ENCODE measurements at regions not wholly inside any gene's neighbourhood (a gene's known extent, or its start where the extent isn't known, plus 50 kb on each side); places are given as distances from the start of the nearest gene placed in this dataset.

DNA sequence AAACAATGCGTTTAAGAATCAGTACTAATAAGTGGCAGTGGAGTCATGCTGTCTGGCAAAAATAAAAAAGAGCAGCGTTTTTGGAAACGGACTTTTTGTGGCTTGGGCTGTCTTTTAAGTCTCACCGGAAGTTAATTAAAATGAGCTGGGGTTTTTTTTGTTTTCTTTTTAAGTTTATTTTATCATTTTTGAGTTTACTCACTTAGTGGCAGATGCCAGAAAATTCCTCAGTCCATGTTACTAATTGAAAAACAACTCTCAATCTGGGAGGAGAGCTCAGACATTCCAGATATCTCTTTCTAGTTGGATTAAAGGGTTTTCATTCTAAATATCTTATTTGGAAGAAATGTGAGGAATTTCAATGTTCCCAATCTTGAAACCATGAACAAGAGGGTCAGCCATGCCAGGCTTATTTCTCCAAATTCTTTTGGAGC lies 133.8 kb upstream of the AGR3 start:
- ATAC-seq = no peak
- FAIRE-seq = no peak
- POLR2A ChIA-PET = no interaction called here

GRCh38 chr7:17016402-17017010 lies 134.7 kb upstream of the AGR3 start:
- Histone ChIP-seq H3K27ac (no peak overlapping the region), H3K4me1 (no peaks in the 10 kb centered on the region; the same call in 2 of the 3 replicates), H3K4me2 (no peak overlapping the region), H3K9me3 (no peaks in the 10 kb centered on the region), H3K4me3 (no peak overlapping the region)
- FAIRE-seq (no peak), ATAC-seq (no peak), DNase-seq (ENCODE audit: low read depth in 1 of 2, low spot score in 1 of 2) (no peak)
- CTCF ChIA-PET = no interaction called here
- POLR2A ChIA-PET = no interaction called here
- WGBS (ENCODE audit: missing lambda C conversion rate) = 100% methylated on average over 2 of the region's 2 CpGs
- TF ChIP-seq MYC (IDR thresholded peaks at IDR 0.05; ENCODE audit: borderline replicate concordance, low read length) (no peak), KDM1A (IDR thresholded peaks at IDR 0.05; ENCODE audit: low read depth) (no peak), KDM5A (IDR thresholded peaks at IDR 0.05) (no peak), HOXA7 (CRISPR knock-in tag; IDR thresholded peaks at IDR 0.05) (no peak), GATA3 (IDR thresholded peaks at IDR 0.05; ENCODE audit: borderline replicate concordance) (no peak), FOXS1 (CRISPR knock-in tag; IDR thresholded peaks at IDR 0.05) (no peak), MAZ (IDR thresholded peaks at IDR 0.05; ENCODE audit: borderline replicate concordance, low read depth, low read length) (no peak), ZSCAN20 (CRISPR knock-in tag; IDR thresholded peaks at IDR 0.05) (no peak), RNF2 (IDR thresholded peaks at IDR 0.05; ENCODE audit: borderline replicate concordance, low read depth) (no peak), CBX8 (IDR thresholded peaks at IDR 0.05) (no peak), RARB (CRISPR knock-in tag; IDR thresholded peaks at IDR 0.05) (no peak), HOXB13 (CRISPR knock-in tag; IDR thresholded peaks at IDR 0.05; ENCODE audit: low read depth) (no peak), RAD21 (conservative IDR thresholded peaks at IDR 0.05 in 1 of 2, IDR thresholded peaks at IDR 0.05 in 1 of 2) (no peak)
- TF ChIP-seq, protein P1, sequence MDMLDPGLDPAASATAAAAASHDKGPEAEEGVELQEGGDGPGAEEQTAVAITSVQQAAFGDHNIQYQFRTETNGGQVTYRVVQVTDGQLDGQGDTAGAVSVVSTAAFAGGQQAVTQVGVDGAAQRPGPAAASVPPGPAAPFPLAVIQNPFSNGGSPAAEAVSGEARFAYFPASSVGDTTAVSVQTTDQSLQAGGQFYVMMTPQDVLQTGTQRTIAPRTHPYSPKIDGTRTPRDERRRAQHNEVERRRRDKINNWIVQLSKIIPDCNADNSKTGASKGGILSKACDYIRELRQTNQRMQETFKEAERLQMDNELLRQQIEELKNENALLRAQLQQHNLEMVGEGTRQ (IDR thresholded peaks at IDR 0.05) = no peak
- TF ChIP-seq, protein P2, sequence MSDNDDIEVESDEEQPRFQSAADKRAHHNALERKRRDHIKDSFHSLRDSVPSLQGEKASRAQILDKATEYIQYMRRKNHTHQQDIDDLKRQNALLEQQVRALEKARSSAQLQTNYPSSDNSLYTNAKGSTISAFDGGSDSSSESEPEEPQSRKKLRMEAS (IDR thresholded peaks at IDR 0.05) = no peak

More for the DNA sequence above, 133.8 kb upstream of the AGR3 start:
- Histone ChIP-seq H3K4me3 (no peak overlapping the region), H3K4me1 (no peaks in the 10 kb centered on the region), H3K9me3 (no peaks in the 10 kb centered on the region), H3K27ac (no peak overlapping the region), H3K4me2 (no peak overlapping the region)
- no peak for DNase-seq (ENCODE audit: low read depth in 1 of 2, low spot score in 1 of 2)
- TF ChIP-seq REST (IDR thresholded peaks at IDR 0.05) = no peak
- CTCF ChIA-PET = no interaction called here
- WGBS (ENCODE audit: missing lambda C conversion rate) = 86% methylated on average over 4 of the region's 4 CpGs

GRCh38 chr7:17019106-17019505 lies 137.3 kb upstream of the AGR3 start:
- H3K9me3 ChIP-seq = no peaks in the 10 kb centered on the region
- ATAC-seq = no peak
- H3K4me2 ChIP-seq = no peak overlapping the region
- no peak overlapping the region for H3K27ac ChIP-seq
- H3K4me3 ChIP-seq = no peak overlapping the region
- 98% methylated on average over 2 of the region's 2 CpGs for WGBS (ENCODE audit: missing lambda C conversion rate)
- no peak for DNase-seq (ENCODE audit: low read depth in 1 of 2, low spot score in 1 of 2)
- ChIA-PET CTCF (no interaction called here), POLR2A (interaction anchor here (0.6 to 0.7 kb wide), 2 partner anchors 105 to 265 kb away, joined by 3 to 6 read pairs; no protein-coding TSS in a partner anchor)
- FAIRE-seq = no peak
- no peaks in the 10 kb centered on the region; the same call in 2 of the 3 replicates for H3K4me1 ChIP-seq
- TF ChIP-seq ZSCAN20 (CRISPR knock-in tag; IDR thresholded peaks at IDR 0.05) (no peak), REST (IDR thresholded peaks at IDR 0.05) (no peak), SMC3 (IDR thresholded peaks at IDR 0.05) (no peak), MAZ (IDR thresholded peaks at IDR 0.05; ENCODE audit: borderline replicate concordance, low read depth, low read length) (no peak), CTCF (IDR thresholded peaks at IDR 0.05) (no peak), CHD2 (IDR thresholded peaks at IDR 0.05; ENCODE audit: low read length, partially characterized antibody) (no peak), KDM5A (IDR thresholded peaks at IDR 0.05) (no peak), FOSB (CRISPR knock-in tag; IDR thresholded peaks at IDR 0.05) (no peak), EHMT2 (IDR thresholded peaks at IDR 0.05; ENCODE audit: low read depth) (no peak), MAFK (IDR thresholded peaks at IDR 0.05; ENCODE audit: partially characterized antibody) (no peak), CBX2 (IDR thresholded peaks at IDR 0.05; ENCODE audit: borderline replicate concordance, low read depth) (no peak)
